Tibial artery (tissue), 4 donors: ENCODE measurements at regions not wholly inside any gene's neighbourhood (a gene's known extent, or its start where the extent isn't known, plus 50 kb on each side); places are given as distances from the start of the nearest gene placed in this dataset.

ENCODE experiments used
- DNase-seq, 2 donors: peaks; one replicate each; pipeline ENCODE4 v3.0.0-alpha.2; 2019
- H3K27ac ChIP-seq, 2 donors: fragments of 200-600 bp; sonication (generic) in 1 of 2; 1 replicate in 1 of 2; 2 replicates in 1 of 2; pipeline ENCODE4 v1.5.1; 2018 to 2019; ENCODE audit warnings: mild to moderate bottlenecking in 1 of 2
- H3K27me3 ChIP-seq, 2 donors: fragments of 200-600 bp; sonication (generic) in 1 of 2; one replicate each; pipeline versions ENCODE4 v1.5.1 to v1.6.0; 2016 to 2019
- H3K36me3 ChIP-seq, 3 donors: fragments of 200-600 bp; sonication (generic) in 2 of 3; one replicate each; pipeline ENCODE4 v1.5.1; 2016 to 2019; ENCODE audit warnings: mild to moderate bottlenecking in 2 of 3
- H3K4me1 ChIP-seq, 4 donors: fragments of 200-600 bp; sonication (generic) in 2 of 4; 1 replicate in 3 of 4; 2 replicates in 1 of 4; pipeline ENCODE4 v1.5.1; 2016 to 2019
- H3K4me3 ChIP-seq, 2 donors: fragments of 200-600 bp; sonication (generic) in 1 of 2; 1 replicate in 1 of 2; 2 replicates in 1 of 2; pipeline ENCODE4 v1.5.1; 2018 to 2019; ENCODE audit warnings: mild to moderate bottlenecking in 2 of 2
- H3K9me3 ChIP-seq, 3 donors: fragments of 200-600 bp; sonication (generic) in 1 of 3; one replicate each; pipeline ENCODE4 v1.5.1; 2016 to 2019
- intact Hi-C: fragments of 100-400 bp; cut with DNase I; formaldehyde crosslinking; loops from one replicate; pipeline ENCODE4 v1.15.0; 2023; ENCODE audit warnings: low total_unique reads
- TF ChIP-seq, protein P1 (sequence below), 2 experiments: fragments of 200-600 bp in 1 of 2; fragments of 450-650 bp in 1 of 2; IDR thresholded peaks; one replicate each; pipeline ENCODE4 v1.5.1; 2017 to 2019; ENCODE audit warnings: antibody characterized with exemption in 2 of 2, mild to moderate bottlenecking in 1 of 2, moderate library complexity in 1 of 2

DNA sequence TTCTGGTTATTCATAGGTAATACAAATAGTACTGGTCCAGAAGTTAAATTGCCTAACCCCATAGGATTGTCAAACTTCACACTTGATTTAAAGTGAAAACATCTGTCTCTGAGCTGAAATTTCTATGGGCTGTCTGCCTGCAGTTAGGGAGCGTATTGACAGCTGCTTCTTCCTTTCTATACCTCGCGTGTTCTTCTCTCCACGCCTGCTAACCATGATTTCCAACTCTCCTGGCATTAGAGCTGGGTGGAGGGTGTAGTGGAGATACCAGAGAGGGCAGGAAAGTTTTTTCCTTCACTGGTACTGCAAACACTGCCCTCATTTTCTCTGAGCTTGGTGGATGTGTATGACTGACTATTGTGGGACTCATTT, 429.0 kb upstream of the FBXO33 start:
- H3K4me1 ChIP-seq = no peaks in the 10 kb centered on the region
- DNase-seq = no peak
- no peaks in the 10 kb centered on the region for H3K36me3 ChIP-seq
- no peaks in the 10 kb centered on the region for H3K9me3 ChIP-seq
- no peaks in the 10 kb centered on the region for H3K27me3 ChIP-seq
- H3K27ac ChIP-seq = no peak overlapping the region
- intact Hi-C loops = no loop called here
- H3K4me3 ChIP-seq = no peak overlapping the region
- TF ChIP-seq, protein P1, sequence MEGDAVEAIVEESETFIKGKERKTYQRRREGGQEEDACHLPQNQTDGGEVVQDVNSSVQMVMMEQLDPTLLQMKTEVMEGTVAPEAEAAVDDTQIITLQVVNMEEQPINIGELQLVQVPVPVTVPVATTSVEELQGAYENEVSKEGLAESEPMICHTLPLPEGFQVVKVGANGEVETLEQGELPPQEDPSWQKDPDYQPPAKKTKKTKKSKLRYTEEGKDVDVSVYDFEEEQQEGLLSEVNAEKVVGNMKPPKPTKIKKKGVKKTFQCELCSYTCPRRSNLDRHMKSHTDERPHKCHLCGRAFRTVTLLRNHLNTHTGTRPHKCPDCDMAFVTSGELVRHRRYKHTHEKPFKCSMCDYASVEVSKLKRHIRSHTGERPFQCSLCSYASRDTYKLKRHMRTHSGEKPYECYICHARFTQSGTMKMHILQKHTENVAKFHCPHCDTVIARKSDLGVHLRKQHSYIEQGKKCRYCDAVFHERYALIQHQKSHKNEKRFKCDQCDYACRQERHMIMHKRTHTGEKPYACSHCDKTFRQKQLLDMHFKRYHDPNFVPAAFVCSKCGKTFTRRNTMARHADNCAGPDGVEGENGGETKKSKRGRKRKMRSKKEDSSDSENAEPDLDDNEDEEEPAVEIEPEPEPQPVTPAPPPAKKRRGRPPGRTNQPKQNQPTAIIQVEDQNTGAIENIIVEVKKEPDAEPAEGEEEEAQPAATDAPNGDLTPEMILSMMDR (IDR thresholded peaks at IDR 0.05) = no peak

DNA sequence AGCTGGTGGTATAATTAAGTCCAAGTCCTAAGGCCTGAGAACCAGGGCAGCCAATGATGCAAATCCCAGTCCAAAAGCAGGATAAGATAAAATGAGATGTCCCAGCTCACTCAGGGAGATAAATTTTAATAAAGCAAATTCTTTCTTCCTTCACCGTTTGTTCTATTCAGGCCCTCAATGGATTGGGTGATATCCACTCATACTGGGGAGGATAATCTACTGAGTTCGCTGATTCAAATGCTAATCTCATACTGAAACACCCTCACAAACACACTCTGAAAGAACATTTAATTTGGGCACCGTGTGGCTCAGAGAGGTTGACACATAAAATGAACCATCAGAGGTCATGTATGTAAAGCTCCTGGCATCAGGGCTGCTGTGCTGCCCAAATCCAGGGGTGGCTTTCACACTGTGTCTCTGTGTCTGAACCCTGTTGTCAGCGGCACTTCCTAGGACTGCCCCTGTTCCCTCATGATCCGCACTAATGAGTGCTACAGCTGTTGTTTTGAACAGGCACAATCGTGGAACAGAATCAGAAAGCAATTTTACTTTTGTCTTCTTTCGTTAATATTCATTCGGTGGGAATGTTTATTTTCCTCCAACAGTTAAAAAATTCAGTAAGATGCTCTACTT, 428.5 kb upstream of the FBXO33 start:
- DNase-seq = no peak
- H3K36me3 ChIP-seq = no peaks in the 10 kb centered on the region
- intact Hi-C loops = no loop called here
- H3K4me3 ChIP-seq = no peak overlapping the region
- H3K4me1 ChIP-seq = no peaks in the 10 kb centered on the region
- H3K9me3 ChIP-seq = no peaks in the 10 kb centered on the region
- H3K27me3 ChIP-seq = no peaks in the 10 kb centered on the region
- TF ChIP-seq, protein P1 (IDR thresholded peaks at IDR 0.05) = no peak
- no peak overlapping the region for H3K27ac ChIP-seq

DNA sequence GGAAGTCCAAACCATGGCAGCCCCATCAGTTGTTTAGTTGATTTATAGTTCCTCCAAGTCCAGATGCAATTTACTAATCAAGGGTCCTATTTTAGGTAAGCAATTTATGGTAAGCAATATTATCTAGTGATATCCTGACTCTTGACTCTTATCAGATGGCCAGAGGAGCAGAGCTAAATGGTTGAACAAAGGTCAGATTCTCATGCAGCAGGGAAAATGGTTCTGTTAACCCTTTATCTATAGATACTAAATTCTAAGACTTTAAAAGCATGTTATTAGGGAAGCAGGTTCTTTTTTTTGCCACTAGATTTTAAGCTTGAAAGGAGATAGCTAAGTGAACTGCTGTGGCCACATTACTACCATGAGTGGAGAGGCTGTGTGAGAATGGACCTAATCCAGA, 427.1 kb upstream of the FBXO33 start:
- H3K36me3 ChIP-seq = no peaks in the 10 kb centered on the region
- H3K9me3 ChIP-seq = no peaks in the 10 kb centered on the region
- no peak overlapping the region for H3K4me3 ChIP-seq
- intact Hi-C loops = no loop called here
- no peak for DNase-seq
- H3K27ac ChIP-seq = no peak overlapping the region
- H3K27me3 ChIP-seq = no peaks in the 10 kb centered on the region
- no peaks in the 10 kb centered on the region for H3K4me1 ChIP-seq
- TF ChIP-seq, protein P1 (IDR thresholded peaks at IDR 0.05) = no peak

DNA sequence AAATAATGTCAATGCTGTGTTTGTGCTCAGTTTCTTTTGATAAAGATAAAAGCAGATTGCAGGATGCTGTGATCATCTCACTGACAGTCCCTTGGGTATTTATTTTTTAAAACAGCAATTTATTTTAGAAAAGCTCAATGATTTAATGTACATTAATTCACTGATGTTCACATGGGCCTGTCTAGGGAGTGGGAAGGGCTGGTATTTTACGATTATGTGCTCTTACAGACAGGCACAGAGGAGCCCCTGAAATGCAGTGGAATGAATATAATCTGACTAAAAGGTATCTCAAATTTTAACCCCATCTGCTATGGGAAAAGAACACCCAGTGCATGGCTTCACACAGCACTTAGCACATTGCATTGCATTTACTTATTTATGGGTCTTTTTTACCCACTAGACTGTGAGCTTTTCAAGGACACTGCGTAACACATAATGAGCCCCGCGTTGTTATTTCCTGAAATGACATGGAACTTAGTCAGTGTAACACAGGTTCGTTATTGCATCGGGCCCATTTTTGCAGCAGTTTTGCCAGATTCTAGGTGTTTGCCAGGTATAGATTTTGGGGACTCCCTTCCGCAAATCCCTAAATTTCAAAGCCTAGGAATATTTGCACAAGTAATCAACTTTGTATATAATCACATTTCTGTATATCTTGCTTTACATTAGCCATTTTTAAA, 425.3 kb upstream of the FBXO33 start:
- Histone ChIP-seq H3K27ac (no peak overlapping the region), H3K9me3 (no peaks in the 10 kb centered on the region), H3K4me1 (no peaks in the 10 kb centered on the region), H3K4me3 (no peak overlapping the region), H3K27me3 (no peaks in the 10 kb centered on the region), H3K36me3 (no peaks in the 10 kb centered on the region)
- intact Hi-C loops = no loop called here
- no peak for DNase-seq
- TF ChIP-seq, protein P1 (IDR thresholded peaks at IDR 0.05) = no peak

DNA sequence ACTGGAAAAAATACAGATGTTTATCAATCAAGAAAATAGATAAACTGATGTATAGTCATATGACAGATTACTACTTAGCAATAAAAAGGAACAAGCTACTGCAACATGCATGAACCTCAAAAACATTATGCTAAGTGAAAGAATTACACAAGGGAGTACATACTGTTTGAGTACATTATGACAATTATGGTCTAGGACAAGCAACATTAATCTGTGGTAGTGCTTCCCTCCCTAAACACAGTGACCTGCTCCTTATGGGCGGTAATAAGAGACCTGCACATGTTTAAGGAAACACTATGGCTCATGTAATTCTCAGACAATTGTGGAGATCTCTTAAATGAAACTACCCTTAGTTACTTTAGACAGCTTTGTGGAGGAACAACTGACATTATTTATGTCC, 421.2 kb upstream of the FBXO33 start:
- Histone ChIP-seq H3K9me3 (no peaks in the 10 kb centered on the region), H3K36me3 (no peaks in the 10 kb centered on the region), H3K4me3 (no peak overlapping the region), H3K27me3 (no peaks in the 10 kb centered on the region), H3K27ac (no peak overlapping the region), H3K4me1 (no peaks in the 10 kb centered on the region)
- intact Hi-C loops = no loop called here
- TF ChIP-seq, protein P1 (IDR thresholded peaks at IDR 0.05) = no peak
- no peak for DNase-seq
